Keratinocyte (primary cell): ENCODE measurements at regions not wholly inside any gene's neighbourhood (a gene's known extent, or its start where the extent isn't known, plus 50 kb on each side); places are given as distances from the start of the nearest gene placed in this dataset.

ENCODE experiments used
- DNase-seq: peaks from one replicate; pipeline ENCODE4 v3.0.0-alpha.2; 2011; ENCODE audit warnings: low read depth, missing footprints, low spot score
- FAIRE-seq: peaks from 2 replicates; lab custom pipeline; 2011; peaks lifted over from hg19 to GRCh38; lab: Jason Lieb, UNC
- H2AFZ ChIP-seq: 2 replicates; pipeline ENCODE4 v1.6.0; 2012; ENCODE audit warnings: low read length, control low read depth, inconsistent platforms; ENCODE audit not compliant: control insufficient read depth
- H3K27ac ChIP-seq: 2 replicates; pipeline ENCODE4 v1.5.1; 2011; ENCODE audit warnings: low read length; ENCODE audit not compliant: control insufficient read depth, insufficient read depth
- H3K27me3 ChIP-seq: 3 replicates; pipeline ENCODE4 v1.6.0; 2011; ENCODE audit warnings: low read length; ENCODE audit not compliant: control insufficient read depth, insufficient read depth; ENCODE audit errors: extremely low read depth
- H3K36me3 ChIP-seq, 2 experiments: 2 replicates in 1 of 2; 3 replicates in 1 of 2; pipeline ENCODE4 v1.5.1; 2011; ENCODE audit warnings: low read length in 2 of 2, mild to moderate bottlenecking in 1 of 2; ENCODE audit not compliant: control insufficient read depth in 2 of 2, insufficient read depth in 2 of 2; ENCODE audit errors: extremely low read depth in 1 of 2
- H3K4me1 ChIP-seq: 3 replicates; pipeline ENCODE4 v1.5.1; 2011; ENCODE audit warnings: low read length; ENCODE audit not compliant: control insufficient read depth, insufficient read depth; ENCODE audit errors: extremely low read depth
- H3K4me2 ChIP-seq: 3 replicates; pipeline ENCODE4 v1.6.0; 2011; ENCODE audit warnings: low read depth, low read length; ENCODE audit not compliant: control insufficient read depth, insufficient read depth; ENCODE audit errors: extremely low read depth
- H3K4me3 ChIP-seq, 3 experiments: fragments of 200-600 bp in 1 of 3; sonication (generic) in 1 of 3; 2 replicates in 2 of 3; 3 replicates in 1 of 3; pipeline ENCODE4 v1.5.1; 2011 to 2016; ENCODE audit warnings: low read length in 3 of 3, mild to moderate bottlenecking in 3 of 3, control low read depth in 2 of 3, inconsistent platforms in 1 of 3, low read depth in 1 of 3, mixed read lengths in 1 of 3, mixed run types in 1 of 3, moderate library complexity in 1 of 3; ENCODE audit not compliant: control insufficient read depth in 2 of 3, insufficient read depth in 2 of 3; ENCODE audit errors: extremely low read depth in 1 of 3
- H3K79me2 ChIP-seq: 2 replicates; pipeline ENCODE4 v1.6.0; 2012; ENCODE audit warnings: low read length; ENCODE audit not compliant: control insufficient read depth, insufficient read depth
- H3K9ac ChIP-seq: 3 replicates; pipeline ENCODE4 v1.6.0; 2011; ENCODE audit warnings: low read length; ENCODE audit not compliant: control insufficient read depth, insufficient read depth; ENCODE audit errors: extremely low read depth
- H3K9me1 ChIP-seq: 3 replicates; pipeline ENCODE4 v1.6.0; 2011; ENCODE audit warnings: low read length; ENCODE audit not compliant: control insufficient read depth, insufficient read depth; ENCODE audit errors: extremely low read depth
- H3K9me3 ChIP-seq: 2 replicates; pipeline ENCODE4 v1.5.1; 2012; ENCODE audit warnings: low read depth, low read length; ENCODE audit not compliant: control insufficient read depth
- H4K20me1 ChIP-seq: 3 replicates; pipeline ENCODE4 v1.6.0; 2011; ENCODE audit warnings: low read length; ENCODE audit not compliant: control insufficient read depth, insufficient read depth; ENCODE audit errors: extremely low read depth
- EZH2 ChIP-seq: IDR thresholded peaks from one replicate; pipeline ENCODE4 v1.6.1; 2012; ENCODE audit warnings: inconsistent platforms, mild to moderate bottlenecking, low read length, moderate library complexity
- dilution Hi-C: fragments of 300-500 bp; cut with MboI; formaldehyde crosslinking; loops from one replicate; pipeline ENCODE4 v1.7.0; 2020; ENCODE audit warnings: low sequenced_read_pairs; ENCODE audit not compliant: extremely low pct_ligation_motif_present
- TF ChIP-seq, protein P1 (sequence below), 3 experiments: IDR thresholded peaks in 1 of 3; conservative IDR thresholded peaks in 1 of 3; optimal IDR thresholded peaks in 1 of 3; 2 replicates in 2 of 3; 3 replicates in 1 of 3; pipeline versions ENCODE3 to v1.5.1; 2011; ENCODE audit warnings: low read length in 3 of 3, mild to moderate bottlenecking in 3 of 3, moderate library complexity in 2 of 3, control low read depth in 1 of 3, inconsistent platforms in 1 of 3; ENCODE audit not compliant: insufficient read depth in 2 of 3; ENCODE audit errors: extremely low read depth in 1 of 3

DNA sequence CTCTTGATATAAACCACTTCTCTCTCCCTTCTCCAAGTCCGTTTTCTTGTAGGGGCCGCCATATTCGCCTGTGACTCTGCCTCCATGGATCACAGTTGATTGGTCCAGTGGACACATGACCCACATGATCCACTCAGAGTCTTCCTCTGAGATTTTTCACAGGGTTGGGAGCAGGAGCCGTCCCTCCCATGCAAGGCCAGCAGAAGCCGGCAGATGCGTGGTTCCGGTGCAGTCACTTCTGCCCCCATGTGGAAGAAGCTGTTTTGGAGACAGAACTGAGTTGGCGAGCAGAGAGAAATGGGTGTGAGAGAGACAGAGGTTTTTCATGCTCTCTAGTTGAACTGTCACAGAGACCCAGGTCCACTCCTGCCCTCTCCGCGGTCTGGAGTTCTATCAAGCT, 83.3 kb downstream of the C16orf95 start:
- Histone ChIP-seq H3K36me3 (no peaks in the 10 kb centered on the region), H4K20me1 (no peaks in the 10 kb centered on the region), H3K4me2 (no peak overlapping the region), H3K9ac (no peak overlapping the region), H3K9me1 (no peaks in the 10 kb centered on the region), H3K4me3 (no peak overlapping the region), H3K4me1 (peaks cover 7% of the 10 kb centered on the region), H3K9me3 (peaks cover 2% of the 10 kb centered on the region), H2AFZ (no peak overlapping the region), H3K27ac (no peak overlapping the region), H3K27me3 (no peaks in the 10 kb centered on the region), H3K79me2 (no peaks in the 10 kb centered on the region)
- TF ChIP-seq, protein P1, sequence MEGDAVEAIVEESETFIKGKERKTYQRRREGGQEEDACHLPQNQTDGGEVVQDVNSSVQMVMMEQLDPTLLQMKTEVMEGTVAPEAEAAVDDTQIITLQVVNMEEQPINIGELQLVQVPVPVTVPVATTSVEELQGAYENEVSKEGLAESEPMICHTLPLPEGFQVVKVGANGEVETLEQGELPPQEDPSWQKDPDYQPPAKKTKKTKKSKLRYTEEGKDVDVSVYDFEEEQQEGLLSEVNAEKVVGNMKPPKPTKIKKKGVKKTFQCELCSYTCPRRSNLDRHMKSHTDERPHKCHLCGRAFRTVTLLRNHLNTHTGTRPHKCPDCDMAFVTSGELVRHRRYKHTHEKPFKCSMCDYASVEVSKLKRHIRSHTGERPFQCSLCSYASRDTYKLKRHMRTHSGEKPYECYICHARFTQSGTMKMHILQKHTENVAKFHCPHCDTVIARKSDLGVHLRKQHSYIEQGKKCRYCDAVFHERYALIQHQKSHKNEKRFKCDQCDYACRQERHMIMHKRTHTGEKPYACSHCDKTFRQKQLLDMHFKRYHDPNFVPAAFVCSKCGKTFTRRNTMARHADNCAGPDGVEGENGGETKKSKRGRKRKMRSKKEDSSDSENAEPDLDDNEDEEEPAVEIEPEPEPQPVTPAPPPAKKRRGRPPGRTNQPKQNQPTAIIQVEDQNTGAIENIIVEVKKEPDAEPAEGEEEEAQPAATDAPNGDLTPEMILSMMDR (optimal IDR thresholded peaks at IDR 0.05 in 1 of 3, IDR thresholded peaks at IDR 0.05 in 1 of 3, conservative IDR thresholded peaks at IDR 0.05 in 1 of 3; ENCODE audit: extremely low read depth in 1 of 3, insufficient read depth in 2 of 3, low read length in 3 of 3) = peak in 2 of 3 experiments; percentile 10 to 26
- no peak for TF ChIP-seq EZH2
- DNase-seq (no peak), FAIRE-seq (no peak)
- dilution Hi-C loops = no loop called here

DNA sequence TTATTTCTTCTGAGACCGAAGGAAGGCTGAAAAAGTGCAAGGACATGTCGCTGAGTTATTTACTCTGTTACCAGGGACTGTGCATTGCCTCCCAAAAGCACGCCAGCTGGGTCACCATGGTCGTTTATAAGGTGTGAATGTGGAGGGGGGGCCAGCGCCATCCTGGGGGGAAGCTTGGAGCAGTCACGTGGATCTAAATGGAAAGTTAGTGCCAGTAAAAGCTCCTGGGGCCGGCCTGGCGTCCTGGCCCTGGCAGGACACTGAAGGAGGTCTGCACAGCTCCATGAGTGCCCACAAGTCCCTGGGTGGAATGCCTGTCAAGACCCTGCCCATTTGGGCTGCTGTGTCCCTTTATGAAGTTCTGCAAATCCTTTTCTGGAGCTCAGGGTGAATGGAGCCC, 82.6 kb downstream of the C16orf95 start:
- Histone ChIP-seq H3K9me1 (no peaks in the 10 kb centered on the region), H3K4me1 (peaks cover 11% of the 10 kb centered on the region), H3K79me2 (no peaks in the 10 kb centered on the region), H3K27me3 (no peaks in the 10 kb centered on the region), H3K27ac (no peak overlapping the region), H2AFZ (no peak overlapping the region), H3K4me3 (no peak overlapping the region), H3K9me3 (peaks cover 2% of the 10 kb centered on the region), H3K4me2 (no peak overlapping the region), H3K36me3 (no peaks in the 10 kb centered on the region), H3K9ac (no peak overlapping the region), H4K20me1 (no peaks in the 10 kb centered on the region)
- TF ChIP-seq, protein P1 (optimal IDR thresholded peaks at IDR 0.05 in 1 of 3, IDR thresholded peaks at IDR 0.05 in 1 of 3, conservative IDR thresholded peaks at IDR 0.05 in 1 of 3; ENCODE audit: extremely low read depth in 1 of 3, insufficient read depth in 2 of 3, low read length in 3 of 3) = no peak
- no peak for TF ChIP-seq EZH2
- DNase-seq (no peak), FAIRE-seq (no peak)
- dilution Hi-C loops = no loop called here
